Pancreas (tissue), 10 donors: ENCODE measurements at regions not wholly inside any gene's neighbourhood (a gene's known extent, or its start where the extent isn't known, plus 50 kb on each side); places are given as distances from the start of the nearest gene placed in this dataset.

Source experiments
- ATAC-seq, 4 donors: fragments of 200-7000 bp; cut with Tn5 transposase; one replicate each; pipeline versions ENCODE4 v1.8.0 to v1.9.1; 2020; ENCODE audit warnings: mild to moderate bottlenecking in 4 of 4, moderate library complexity in 4 of 4
- DNase-seq, 6 donors: peaks; one replicate each; pipeline ENCODE4 v3.0.0-alpha.2; 2020
- FAIRE-seq: peaks from 2 replicates; lab custom pipeline; 2012; peaks lifted over from hg19 to GRCh38; lab: Jason Lieb, UNC
- H3K27ac ChIP-seq, 4 donors: fragments of 200-600 bp; sonication (generic); 1 replicate in 3 of 4; 2 replicates in 1 of 4; pipeline versions ENCODE4 v1.5.0 to v1.8.0; 2020
- H3K27me3 ChIP-seq, 4 donors: fragments of 200-600 bp; one replicate each; pipeline ENCODE4 v1.8.0; 2021
- H3K36me3 ChIP-seq, 3 donors: fragments of 200-600 bp; sonication (generic) in 1 of 3; one replicate each; pipeline versions ENCODE4 v1.5.0 to v1.8.0; 2020 to 2021
- H3K4me1 ChIP-seq, 3 donors: fragments of 200-600 bp; one replicate each; pipeline ENCODE4 v1.8.0; 2021
- H3K4me3 ChIP-seq, 4 donors: fragments of 200-600 bp; sonication (generic) in 2 of 4; one replicate each; pipeline versions ENCODE4 v1.5.0 to v1.8.0; 2020 to 2021
- H3K9me3 ChIP-seq, 4 donors: fragments of 200-600 bp; one replicate each; pipeline ENCODE4 v1.8.0; 2021
- CTCF ChIP-seq, 4 donors: fragments of 200-600 bp; sonication (generic) in 3 of 4; IDR thresholded peaks; one replicate each; pipeline versions ENCODE4 v1.5.0 to v1.8.0; 2021; ENCODE audit warnings: antibody characterized with exemption in 4 of 4
- WGBS, 2 donors: extraction: QIAGEN DNeasy Blood & Tissue Kit; methylation state at CpG; one replicate each; pipeline ENCODE4 v1.1.7; 2013; 5-methylcytosine and 5-hydroxymethylcytosine counted together
- intact Hi-C, 3 donors: fragments of 100-400 bp; cut with DNase I; formaldehyde crosslinking; loops; one replicate each; pipeline versions ENCODE4 v1.11.1 to v1.14.2; 2022
- donor health status: healthy with polysubstance abuse.
- donor health status: DM: no; HTN: no; CAD: no; lungs with moderate emphysema.
- donor health status: DM: no; HTN: no; CAD: no.
- donor health status: control.
- donor health status: control.
- donor health status: Bipolar disorder and iron deficiency.
- donor health status: DM: yes; HTN: yes; CAD: no.
- donor health status: DM: no; HTN: no; CAD: no.
- donor health status: DM: no; HTN: no; CAD: no.
- donor health status: DM: yes; HTN: yes; CAD: no.

GRCh38 chr20:19832875-19833274 is 74.8 kb downstream of the RIN2 start:
- 65 to 80% methylated on average over 5 of the region's 5 CpGs for WGBS, 2 donors
- TF ChIP-seq CTCF (IDR thresholded peaks at IDR 0.05): no peak
- no peak for FAIRE-seq
- no peaks in the 10 kb centered on the region for H3K4me1 ChIP-seq
- H3K4me3 ChIP-seq: no peak overlapping the region
- no peak overlapping the region for H3K27ac ChIP-seq
- no peak for DNase-seq
- intact Hi-C loops: no loop called here
- H3K27me3 ChIP-seq: no peaks in the 10 kb centered on the region
- H3K9me3 ChIP-seq: no peaks in the 10 kb centered on the region
- H3K36me3 ChIP-seq: no peaks in the 10 kb centered on the region
- ATAC-seq: no peak

GRCh38 chr20:19833395-19833794 is 75.3 kb downstream of the RIN2 start:
- 74 to 82% methylated on average over 6 of the region's 6 CpGs for WGBS, 2 donors
- no peak for FAIRE-seq
- Histone ChIP-seq H3K27me3 (no peaks in the 10 kb centered on the region), H3K4me1 (no peaks in the 10 kb centered on the region), H3K4me3 (no peak overlapping the region), H3K36me3 (no peaks in the 10 kb centered on the region), H3K9me3 (no peaks in the 10 kb centered on the region), H3K27ac (no peak overlapping the region)
- intact Hi-C loops: no loop called here
- no peak for TF ChIP-seq CTCF (IDR thresholded peaks at IDR 0.05)
- DNase-seq: no peak
- no peak for ATAC-seq

- no peak for ATAC-seq
- FAIRE-seq: no peak
- no peak overlapping the region for H3K27ac ChIP-seq
These were observed 76.2 kb downstream of the RIN2 start for GRCh38 chr20:19834287-19834686.

GRCh38 chr20:19834783-19835182 is 76.7 kb downstream of the RIN2 start:
- DNase-seq (no peak), ATAC-seq (no peak), FAIRE-seq (no peak)
- Histone ChIP-seq H3K27me3 (no peaks in the 10 kb centered on the region), H3K4me3 (no peak overlapping the region), H3K4me1 (no peaks in the 10 kb centered on the region), H3K36me3 (no peaks in the 10 kb centered on the region), H3K9me3 (no peaks in the 10 kb centered on the region), H3K27ac (no peak overlapping the region)
- no peak for TF ChIP-seq CTCF (IDR thresholded peaks at IDR 0.05)
- intact Hi-C loops: no loop called here
- 94 to 95% methylated on average over 1 of the region's 1 CpG for WGBS, 2 donors

More at GRCh38 chr20:19834287-19834686, 76.2 kb downstream of the RIN2 start:
- Histone ChIP-seq H3K36me3 (no peaks in the 10 kb centered on the region), H3K27me3 (no peaks in the 10 kb centered on the region), H3K4me1 (no peaks in the 10 kb centered on the region), H3K4me3 (no peak overlapping the region), H3K9me3 (no peaks in the 10 kb centered on the region)
- no peak for TF ChIP-seq CTCF (IDR thresholded peaks at IDR 0.05)
- 92 to 97% methylated on average over 4 of the region's 4 CpGs for WGBS, 2 donors
- DNase-seq: no peak
- intact Hi-C loops: no loop called here

- H3K9me3 ChIP-seq: no peaks in the 10 kb centered on the region
- intact Hi-C loops: no loop called here
- 65 to 67% methylated on average over 9 of the region's 9 CpGs for WGBS, 2 donors
- no peaks in the 10 kb centered on the region for H3K27me3 ChIP-seq
- ATAC-seq: no peak
- H3K27ac ChIP-seq: no peak overlapping the region
- DNase-seq: no peak
- no peaks in the 10 kb centered on the region for H3K36me3 ChIP-seq
- FAIRE-seq: no peak
- H3K4me1 ChIP-seq: no peaks in the 10 kb centered on the region
- TF ChIP-seq CTCF (IDR thresholded peaks at IDR 0.05): no peak
- H3K4me3 ChIP-seq: no peak overlapping the region
These were observed 77.6 kb downstream of the RIN2 start for GRCh38 chr20:19835533-19836222.
